HG03558 (cell line): ENCODE measurements at regions not wholly inside any gene's neighbourhood (a gene's known extent, or its start where the extent isn't known, plus 50 kb on each side); places are given as distances from the start of the nearest gene placed in this dataset.

Experiments
- ATAC-seq: cut with Tn5 transposase; IDR thresholded peaks from one replicate; pipeline ENCODE4 v1.9.1; 2021; ENCODE audit warnings: moderate number of reproducible peaks; ENCODE audit not compliant: unreplicated experiment; ENCODE audit errors: extremely low read depth

DNA sequence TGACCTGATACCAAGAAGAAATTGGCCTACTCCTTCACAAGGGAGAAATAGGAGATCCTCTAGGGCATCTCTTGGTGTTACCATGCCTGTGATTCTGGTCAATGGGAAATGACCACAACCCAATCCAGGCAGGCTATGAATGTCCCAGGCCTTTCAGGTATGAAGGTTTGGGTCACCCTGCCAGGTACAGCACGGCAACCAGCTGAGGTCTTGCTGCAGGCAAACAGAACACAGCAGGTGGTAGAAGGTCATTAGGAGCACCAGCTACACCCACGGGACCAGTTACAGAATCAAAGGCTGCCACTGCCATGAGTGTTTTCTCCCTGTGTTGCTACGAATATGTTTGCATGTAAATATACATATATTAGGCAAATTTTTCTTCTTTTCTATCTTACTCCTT lies 202.3 kb downstream of the ERMARD start:
- ATAC-seq = no peak

DNA sequence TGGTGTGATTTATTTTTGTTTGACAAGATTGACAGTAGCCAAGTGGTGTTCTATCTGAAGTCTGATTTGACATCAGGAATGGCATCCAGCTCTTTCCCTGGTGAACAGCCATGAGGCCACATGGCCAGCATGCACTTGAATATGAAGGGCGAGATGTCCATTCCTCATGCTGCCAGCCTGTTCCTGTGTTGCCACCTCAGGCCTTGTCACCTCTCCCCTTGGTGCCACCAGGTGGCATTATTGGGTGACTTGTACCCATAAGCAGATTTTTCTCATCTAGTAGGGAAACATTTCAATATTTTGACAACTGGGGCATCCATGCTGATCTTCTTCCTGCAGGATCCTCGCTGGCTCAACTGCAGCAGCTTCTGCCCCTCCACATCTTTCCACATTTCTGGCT lies 199.1 kb downstream of the ERMARD start:
- no peak for ATAC-seq

DNA sequence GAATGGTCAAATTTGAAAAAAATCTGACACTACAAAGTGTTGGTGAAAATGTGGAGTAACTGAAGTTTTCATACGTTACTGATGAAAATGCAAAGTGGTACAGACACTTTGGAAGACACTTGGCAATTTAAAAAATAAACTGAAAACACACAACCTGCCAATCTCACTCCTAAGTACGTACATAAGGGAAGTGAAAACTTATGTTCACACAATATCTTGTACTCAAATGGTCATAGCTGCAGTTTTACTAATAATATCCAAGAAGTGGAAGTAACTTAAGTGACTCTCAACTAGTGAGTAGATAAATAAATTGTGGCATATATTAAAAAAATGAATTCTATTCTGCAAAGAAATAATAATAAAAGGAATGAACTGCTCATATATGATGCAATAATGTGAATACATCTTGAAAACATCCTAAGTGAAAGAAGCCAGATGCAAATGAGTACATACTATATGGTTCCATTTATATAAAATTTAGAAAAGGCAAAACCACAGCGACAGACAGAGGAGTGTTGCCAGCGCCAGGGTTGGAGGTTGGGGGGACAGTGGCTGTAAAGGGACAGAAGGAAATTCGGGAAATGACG lies 198.2 kb downstream of the ERMARD start:
- ATAC-seq = no peak

DNA sequence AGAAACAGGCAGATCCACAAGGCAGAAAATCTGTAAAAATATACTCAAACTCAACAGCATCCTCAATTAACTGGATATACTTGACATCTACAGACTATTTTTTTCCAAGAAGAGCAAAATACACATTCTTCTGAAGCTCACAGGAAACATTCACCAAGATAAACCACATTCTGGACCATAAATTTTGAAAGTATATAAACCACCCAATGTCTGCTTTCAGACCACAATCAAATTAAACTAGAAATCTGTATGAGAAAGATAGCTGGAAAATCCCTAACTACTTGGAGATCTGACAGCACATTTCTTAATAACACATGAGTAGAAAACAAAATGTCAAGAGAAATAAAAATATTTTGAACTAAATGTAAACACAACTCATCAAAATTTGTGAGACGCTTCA lies 195.5 kb downstream of the ERMARD start:
- no peak for ATAC-seq

DNA sequence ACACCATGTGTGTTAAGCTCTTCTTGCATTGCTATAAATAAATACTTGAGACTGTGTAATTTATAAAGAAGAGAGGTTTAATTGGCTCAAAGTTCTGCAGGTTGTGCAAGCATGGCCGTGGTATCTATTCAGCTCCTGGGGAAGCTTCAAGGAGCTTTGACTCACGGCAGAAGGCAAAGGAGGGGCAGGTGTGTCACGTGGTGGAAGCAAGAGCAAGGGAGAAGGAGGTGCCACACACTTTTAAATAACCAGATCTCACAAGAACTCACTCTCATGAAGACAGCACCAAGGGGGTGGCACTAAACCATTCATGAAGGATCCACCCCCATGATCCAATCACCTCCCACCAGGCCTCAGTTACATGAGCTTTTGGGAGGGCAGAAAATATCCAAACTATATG lies 193.7 kb downstream of the ERMARD start:
- no peak for ATAC-seq

DNA sequence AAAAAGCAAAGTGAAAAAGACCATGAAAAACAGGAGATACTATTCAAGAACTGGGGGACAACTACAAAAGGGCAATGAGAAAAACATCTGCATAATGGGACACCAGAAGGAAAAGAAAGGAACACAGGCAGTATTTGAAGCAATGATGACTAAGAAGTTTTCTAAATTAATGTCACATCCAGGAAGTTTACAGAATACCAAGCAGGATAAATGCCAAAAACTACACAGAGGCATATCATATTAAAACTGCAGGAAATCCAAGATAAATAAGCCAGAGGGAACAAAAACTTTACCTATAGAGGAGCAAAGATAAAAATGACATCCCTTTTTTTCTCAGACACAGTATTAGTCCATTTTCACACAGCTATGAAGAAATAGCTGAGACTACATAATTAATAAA lies 193.0 kb downstream of the ERMARD start:
- no peak for ATAC-seq

DNA sequence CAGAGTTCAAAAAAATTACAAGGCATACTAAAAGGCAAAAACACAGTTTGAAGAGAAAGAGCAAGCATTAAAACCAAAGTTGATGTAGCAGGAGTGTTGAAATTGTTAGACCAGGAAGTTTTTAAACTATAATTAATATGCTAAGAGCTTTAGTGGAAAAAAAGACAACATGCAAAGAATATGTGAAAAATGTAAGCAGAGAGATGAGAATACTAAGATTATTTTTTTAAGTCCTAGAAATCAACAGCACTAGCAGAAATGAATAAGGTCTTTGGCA lies 192.6 kb downstream of the ERMARD start:
- no peak for ATAC-seq

DNA sequence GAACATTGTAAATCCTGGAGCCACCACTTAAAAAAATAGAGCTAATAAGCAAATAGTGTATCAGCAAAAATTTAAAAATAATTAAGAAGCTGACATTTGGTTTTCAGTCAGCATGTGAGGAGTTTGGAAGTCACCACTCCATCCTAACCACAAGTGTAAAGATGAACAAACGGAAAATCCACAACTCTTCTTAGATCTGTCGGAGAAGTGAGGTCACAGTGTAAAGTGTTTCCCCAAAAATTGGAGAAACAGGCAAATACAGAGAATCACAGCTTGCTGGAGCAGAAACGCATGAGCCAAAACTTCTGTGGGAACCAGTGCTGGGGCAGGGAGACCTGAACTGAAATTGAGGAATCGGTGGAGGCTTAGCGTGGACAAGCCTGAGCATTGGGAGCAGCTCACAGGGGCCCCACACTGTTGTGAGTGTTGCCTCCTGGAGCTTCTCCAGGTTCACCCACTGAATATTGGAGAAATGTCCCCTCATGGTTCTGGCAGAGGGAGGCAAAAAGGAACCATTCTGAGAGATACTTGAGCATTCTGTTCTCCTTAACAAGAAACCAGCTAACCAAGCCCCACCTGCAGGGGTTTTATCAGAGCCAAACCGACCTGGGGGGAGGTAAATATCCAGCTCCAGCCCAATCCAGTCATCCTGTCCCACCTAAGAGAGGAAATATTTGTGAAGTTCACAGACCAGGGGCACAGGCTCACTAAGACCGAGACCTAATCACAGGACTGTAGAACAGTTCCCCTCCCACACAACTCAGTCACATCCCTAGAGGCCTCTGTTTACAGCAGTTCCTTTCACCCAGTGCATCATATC lies 192.0 kb downstream of the ERMARD start:
- ATAC-seq = no peak

DNA sequence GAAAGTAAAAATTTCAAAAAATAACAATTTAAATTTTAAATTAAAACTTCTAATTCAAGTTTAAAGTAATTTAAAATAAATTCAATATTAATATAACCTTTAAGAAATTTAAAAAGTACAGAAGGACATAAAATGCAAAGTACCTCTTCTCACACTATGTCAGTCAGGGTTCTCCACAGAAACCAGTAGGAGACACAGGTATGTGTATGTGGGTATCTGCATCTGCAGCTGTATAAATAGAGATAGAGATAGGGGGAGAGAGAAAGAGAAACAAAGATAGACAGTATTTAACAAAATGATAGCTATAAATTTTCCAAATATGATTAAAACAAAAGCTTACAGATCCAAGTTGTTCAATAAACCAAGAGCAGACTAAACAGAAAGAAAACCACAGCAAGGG lies 190.8 kb downstream of the ERMARD start:
- ATAC-seq = no peak

DNA sequence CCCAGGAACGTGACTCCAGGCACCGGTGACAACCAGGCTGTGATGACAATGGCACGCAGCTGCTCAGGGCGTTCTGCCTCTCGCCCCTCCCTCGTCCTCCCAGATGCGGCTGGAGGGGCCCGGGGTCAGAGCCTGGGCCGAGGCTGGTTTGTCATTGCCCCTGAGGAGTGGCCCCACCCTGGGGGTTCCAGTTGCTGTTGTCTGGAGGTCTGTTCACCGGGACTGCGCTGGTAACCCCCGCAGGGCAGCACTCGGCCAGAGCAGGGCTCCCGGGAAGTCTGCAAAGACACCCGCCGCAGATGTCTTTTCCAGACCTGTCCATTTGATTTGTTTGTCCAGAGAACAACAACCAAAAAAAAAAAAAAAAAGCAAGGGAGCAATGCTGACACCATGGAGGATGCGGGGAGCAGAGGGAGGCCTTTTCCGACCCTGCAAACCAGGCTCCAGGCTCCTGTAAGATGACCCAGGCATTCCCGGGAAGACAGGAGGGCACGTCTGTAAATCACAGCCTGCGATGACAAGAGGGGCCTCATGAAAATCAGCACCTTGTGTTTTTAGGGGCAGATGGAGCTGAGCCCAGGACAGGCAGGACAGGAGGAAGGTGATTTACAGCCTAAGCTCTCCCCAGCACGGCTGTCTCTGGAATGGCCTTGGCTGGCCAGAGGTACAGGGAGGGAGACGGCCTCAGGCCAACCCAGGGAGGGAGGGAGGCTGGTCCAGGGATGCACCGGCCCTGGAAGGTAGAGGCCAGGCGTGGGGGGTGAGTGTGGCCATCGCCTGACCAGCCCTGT lies 189.3 kb downstream of the ERMARD start:
- ATAC-seq = no peak

DNA sequence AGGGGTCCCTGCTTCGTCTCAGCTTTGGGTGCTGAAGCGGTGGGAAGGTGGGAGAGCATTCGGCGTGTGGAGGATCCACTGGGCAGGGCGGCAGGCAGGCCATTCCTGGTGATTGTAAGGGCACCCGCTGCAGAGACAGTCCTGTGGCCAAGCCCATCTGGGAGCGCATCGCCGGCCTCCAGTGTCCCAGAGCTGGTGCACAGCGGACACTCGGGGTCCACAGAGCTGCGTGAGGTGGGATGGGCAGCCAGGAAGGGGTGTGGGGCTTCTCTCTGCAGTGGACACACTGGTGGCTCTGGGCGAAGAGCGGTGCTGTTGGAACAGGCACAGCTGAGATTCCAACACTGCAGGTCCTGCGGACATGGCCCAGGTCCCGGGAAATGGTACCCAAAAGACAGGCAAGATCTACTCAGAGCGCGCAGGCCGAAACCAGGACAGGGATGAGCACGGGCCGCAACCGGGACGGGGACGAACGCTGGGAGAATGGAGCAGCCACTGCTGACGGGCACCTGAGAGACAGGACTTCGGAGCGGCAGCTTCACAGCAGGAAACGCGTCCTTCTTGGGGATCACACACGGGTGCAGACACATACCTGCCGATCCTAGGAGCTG lies 188.2 kb downstream of the ERMARD start:
- no peak for ATAC-seq

DNA sequence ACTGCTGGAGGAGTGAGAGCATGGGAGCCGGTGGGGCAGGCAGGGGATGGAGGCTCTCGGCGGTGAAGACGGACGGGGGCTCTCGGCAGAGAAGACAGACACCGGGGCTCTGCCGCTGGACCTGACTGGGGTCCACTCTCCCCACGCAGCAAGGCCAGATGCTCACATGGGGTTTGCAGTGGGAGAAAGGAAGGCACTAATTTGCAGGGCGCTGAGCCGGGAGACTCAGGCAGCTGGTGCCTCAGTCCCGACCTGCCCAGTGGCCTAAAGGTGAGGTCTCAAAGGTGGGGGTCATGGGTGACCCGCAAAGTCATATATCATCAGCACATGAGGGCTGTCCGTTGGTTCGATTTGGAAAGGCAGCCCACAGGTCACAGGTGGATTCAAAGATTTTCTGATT lies 187.3 kb downstream of the ERMARD start:
- no peak for ATAC-seq

DNA sequence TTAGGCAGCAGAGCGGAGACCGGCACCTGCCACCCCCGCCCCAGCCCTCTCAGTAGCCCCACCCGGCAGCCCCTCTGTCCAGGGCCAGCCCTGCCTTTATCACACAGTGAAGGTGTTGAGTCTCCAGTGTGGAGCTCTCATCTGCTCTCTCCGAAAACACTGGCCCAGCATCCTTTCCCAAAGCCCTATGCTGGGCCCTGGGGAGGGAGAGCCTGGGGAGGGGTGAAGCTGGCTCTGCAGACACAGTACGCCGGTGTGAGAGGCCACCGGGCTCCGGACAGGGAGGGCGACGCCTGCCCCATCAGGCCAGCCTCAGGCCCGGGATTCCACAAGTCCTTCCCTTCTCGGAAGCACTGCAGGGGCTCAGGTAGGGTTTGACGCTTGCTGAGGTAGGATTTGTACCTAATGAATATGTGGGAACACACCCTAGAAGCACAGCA lies 186.9 kb downstream of the ERMARD start:
- ATAC-seq = no peak

DNA sequence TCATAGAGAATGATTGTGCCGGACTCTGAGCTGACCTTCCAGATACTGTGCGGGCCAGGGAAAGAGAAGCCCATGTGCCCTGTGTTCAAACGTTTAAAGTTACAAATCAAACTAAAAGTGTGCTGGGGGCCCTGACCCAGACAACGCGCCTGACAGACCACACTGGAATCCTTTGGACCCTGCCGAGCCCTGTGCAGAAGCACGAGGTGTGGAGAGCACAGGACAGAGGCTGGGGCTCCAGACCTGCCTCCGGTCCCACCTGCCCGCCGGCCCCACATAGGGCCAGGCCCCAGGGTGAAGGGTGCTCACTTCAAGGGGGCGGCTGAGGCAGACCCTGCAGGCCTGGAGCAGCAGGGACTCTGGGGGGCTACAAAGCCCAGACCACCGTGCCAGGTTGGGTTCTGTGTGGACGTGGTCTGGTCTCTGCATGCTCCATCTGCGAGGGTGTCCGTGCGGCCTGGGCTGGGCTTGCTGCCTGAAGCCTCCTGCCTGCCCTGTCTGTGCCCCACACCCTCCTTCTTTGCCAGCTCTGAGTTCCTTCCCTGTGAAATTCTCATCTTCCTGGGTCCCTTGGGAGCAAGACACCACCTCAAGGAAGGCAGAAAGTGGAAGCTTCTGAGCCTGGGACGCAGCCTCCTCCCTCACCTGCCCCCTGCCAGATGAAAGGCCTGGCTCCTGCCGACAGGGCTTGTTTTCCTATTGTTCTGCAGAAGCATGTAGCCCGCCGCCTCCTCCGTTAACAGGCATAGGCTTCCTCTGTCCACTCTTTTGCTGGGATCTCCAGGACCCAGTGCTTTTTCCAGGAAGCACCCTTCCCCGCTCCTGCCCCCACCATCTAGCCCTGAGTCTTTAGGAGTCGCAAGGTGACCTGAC lies 186.2 kb downstream of the ERMARD start:
- no peak for ATAC-seq

DNA sequence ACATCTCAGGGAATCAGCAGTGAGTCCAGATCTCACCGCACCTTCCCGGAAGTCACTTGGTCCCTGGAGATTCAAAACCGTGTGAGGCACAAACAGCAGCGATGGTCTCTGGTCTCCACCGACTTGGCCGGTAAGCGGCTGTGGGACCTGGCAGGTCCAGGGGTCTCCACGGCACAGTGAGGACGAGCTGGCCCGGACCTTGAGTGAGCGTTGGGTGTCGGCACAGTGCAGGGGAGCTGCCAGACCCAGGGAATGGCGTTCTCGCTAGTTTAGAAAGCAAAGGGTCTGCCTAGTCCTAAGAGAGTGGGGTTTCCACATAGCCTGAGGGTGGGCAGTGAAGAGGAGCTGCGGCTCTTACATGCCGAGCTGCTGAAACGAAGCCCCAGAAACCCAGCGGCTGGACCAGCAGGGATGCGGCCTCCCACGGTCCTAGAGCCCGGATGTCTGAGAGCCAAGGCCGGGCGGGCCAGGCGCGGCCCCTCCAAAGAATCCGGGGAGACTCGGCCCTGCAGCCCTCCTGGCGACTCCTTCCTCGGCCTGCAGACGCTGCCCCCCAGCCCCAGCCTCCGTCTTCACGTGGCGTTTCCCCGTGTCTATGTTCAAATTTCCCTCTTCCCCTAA lies 185.0 kb downstream of the ERMARD start:
- no peak for ATAC-seq

DNA sequence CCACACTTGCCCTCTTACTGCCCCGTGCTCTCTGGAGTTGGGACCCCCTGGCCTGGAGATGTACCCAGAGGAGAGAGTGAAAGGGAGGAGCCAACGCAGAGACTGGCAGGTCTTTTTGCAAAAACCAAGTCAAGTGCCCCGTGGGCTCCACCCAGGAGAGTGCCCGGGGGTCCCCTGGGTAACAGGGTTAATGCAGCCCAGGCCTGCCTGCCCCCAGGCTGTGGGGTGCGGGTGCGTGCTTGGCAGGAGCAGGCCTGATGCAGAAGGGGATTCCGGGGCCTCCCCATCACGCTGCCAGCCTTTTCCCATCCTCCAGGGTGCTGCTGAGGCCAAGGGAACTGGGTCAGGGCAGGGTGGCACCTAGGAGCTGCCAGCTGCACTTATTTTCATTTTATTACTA lies 184.4 kb downstream of the ERMARD start:
- no peak for ATAC-seq

DNA sequence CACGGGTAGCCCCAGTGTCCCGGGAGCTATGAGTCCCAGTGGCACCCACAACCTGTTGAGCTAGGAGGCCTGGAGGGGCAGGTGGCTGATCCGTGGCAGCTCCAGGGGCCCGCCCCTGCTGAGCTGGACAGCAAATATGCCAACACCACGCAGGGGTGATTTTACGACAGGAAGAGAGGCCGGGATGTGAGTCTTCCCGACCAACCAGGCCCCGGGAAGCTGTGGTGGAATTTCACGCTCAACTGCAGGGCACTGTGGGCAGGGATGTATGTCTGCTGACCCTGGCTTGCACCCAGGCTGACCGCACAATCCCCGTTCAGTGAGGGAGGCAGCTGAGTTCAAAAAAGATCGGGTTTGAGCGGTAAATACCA lies 183.9 kb downstream of the ERMARD start:
- no peak for ATAC-seq

DNA sequence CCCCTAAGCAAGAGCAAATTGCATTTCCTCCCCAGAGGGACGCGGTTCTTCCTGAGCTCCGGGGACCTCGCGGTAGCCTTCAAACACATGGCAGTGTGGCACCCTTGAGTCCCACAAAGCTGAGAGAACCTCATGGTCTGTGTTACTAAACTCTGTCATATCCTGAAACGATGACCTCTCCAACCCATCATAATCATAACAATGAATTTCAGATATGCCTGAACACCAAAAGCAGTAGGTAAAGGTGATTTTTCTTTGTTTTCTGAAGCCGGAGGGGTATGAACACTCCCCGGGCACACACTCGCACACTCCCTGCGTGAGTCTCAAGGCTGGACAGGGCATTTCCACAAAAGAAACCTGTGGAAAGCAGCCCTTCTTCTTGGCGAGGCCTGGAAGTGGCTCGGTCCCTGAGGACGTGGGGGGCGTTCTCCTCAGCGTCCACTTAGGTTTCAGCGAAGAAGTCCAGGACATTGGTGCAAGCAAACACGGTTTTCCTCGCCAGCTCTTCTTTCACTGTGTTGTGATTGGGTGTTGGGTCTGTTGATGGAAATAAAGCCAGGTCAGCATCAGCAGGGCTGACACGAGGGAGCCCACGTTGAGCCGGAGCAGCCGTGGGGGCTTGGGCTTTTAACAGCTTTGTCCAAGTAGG lies 183.4 kb downstream of the ERMARD start:
- no peak for ATAC-seq
